HCEC 1CT (cell line): ENCODE measurements at regions not wholly inside any gene's neighbourhood (a gene's known extent, or its start where the extent isn't known, plus 50 kb on each side); places are given as distances from the start of the nearest gene placed in this dataset.
A peak's percentile ranks its signal among the peaks of the same experiment; 100 is the strongest.

ENCODE experiments used
- DNase-seq: peaks from one replicate; pipeline ENCODE4 v3.0.0-alpha.2; 2017

DNA sequence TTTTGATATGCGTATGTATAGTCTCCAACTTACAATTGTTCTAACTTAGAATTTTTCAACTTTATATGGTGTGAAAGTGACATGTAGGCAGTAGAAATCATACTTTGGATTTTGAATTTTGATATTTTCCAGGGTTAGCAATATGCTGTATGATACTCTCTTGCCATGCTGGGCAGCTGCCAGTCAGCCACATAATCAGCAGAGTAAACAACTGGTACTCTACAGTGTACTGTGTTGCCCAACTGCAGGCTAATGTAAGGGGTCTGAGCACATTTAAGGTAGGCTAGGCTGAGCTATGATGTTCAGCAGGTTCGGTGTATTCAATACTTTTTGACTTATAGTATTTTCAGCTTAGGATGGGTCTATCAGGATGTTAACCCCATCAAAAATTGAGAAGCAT is 52.0 kb upstream of the RYK start:
- no peak for DNase-seq

- DNase-seq = peak; percentile 11
Observed at GRCh38 chr3:134300520-134300919, 49.9 kb upstream of the RYK start.
